Panc1 (cell line): ENCODE measurements at regions not wholly inside any gene's neighbourhood (a gene's known extent, or its start where the extent isn't known, plus 50 kb on each side); places are given as distances from the start of the nearest gene placed in this dataset.

Experiments used
- POLR2AphosphoS5 ChIP-seq: IDR thresholded peaks from 2 replicates; pipeline ENCODE4 v1.6.1; 2012; ENCODE audit warnings: mild to moderate bottlenecking, low read depth, low read length, moderate library complexity
- TF ChIP-seq, protein P1 (sequence below): fragments of 450-650 bp; IDR thresholded peaks from 2 replicates; pipeline ENCODE4 v1.5.1; 2017; ENCODE audit warnings: mild to moderate bottlenecking

DNA sequence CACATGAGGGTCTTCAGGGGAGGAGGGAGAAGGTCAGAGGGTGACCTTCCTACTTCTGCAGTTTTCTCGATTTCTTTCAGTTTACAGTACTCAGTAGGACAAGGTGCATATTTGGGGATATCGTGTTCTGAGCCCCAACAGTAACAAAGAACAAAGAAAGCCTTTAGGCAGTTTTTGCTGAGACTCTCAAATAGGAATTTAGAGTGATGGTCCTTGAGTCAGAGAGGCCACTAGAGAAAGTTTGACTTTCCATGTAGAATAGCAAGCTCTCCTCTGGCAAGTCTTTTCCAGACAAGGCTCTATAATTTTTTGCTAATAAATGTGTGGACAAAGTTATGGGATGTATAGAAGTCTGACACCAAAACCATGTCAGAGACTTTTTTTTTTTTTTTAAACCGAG, 194.6 kb downstream of the TM9SF2 start:
- TF ChIP-seq POLR2AphosphoS5: no peak
- TF ChIP-seq, protein P1, sequence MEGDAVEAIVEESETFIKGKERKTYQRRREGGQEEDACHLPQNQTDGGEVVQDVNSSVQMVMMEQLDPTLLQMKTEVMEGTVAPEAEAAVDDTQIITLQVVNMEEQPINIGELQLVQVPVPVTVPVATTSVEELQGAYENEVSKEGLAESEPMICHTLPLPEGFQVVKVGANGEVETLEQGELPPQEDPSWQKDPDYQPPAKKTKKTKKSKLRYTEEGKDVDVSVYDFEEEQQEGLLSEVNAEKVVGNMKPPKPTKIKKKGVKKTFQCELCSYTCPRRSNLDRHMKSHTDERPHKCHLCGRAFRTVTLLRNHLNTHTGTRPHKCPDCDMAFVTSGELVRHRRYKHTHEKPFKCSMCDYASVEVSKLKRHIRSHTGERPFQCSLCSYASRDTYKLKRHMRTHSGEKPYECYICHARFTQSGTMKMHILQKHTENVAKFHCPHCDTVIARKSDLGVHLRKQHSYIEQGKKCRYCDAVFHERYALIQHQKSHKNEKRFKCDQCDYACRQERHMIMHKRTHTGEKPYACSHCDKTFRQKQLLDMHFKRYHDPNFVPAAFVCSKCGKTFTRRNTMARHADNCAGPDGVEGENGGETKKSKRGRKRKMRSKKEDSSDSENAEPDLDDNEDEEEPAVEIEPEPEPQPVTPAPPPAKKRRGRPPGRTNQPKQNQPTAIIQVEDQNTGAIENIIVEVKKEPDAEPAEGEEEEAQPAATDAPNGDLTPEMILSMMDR: no peak
